Panc1 (cell line): ENCODE measurements at regions not wholly inside any gene's neighbourhood (a gene's known extent, or its start where the extent isn't known, plus 50 kb on each side); places are given as distances from the start of the nearest gene placed in this dataset.
A peak's percentile ranks its signal among the peaks of the same experiment; 100 is the strongest.

Source experiments
- ATAC-seq: fragments of 200-7000 bp; cut with Tn5 transposase; 2 replicates; pipeline ENCODE4 v1.9.1; 2020; ENCODE audit warnings: mild to moderate bottlenecking, moderate library complexity
- BruUV-seq: library from RNA; stranded (reverse); fragments of 400-500 nt; replicated peaks from 2 replicates; lab custom pipeline; 2021; lab: Mats Ljungman, UMichigan
- CTCF ChIA-PET: fragments of 300-600 bp; sonication (Branson Sonifier 250); formaldehyde crosslinking; loops from one replicate; lab custom pipeline; 2022; ENCODE audit warnings: antibody characterized with exemption; lab: Charles Lee
- POLR2A ChIA-PET: fragments of 300-600 bp; sonication (Branson Sonifier 250); formaldehyde crosslinking; loops from one replicate; lab custom pipeline; 2022; ENCODE audit warnings: antibody characterized with exemption; lab: Charles Lee
- DNase-seq: peaks from one replicate; pipeline ENCODE4 v3.0.0-alpha.2; 2010; ENCODE audit warnings: low read depth, low spot score
- H3K27ac ChIP-seq: 2 replicates; pipeline ENCODE4 v1.5.1; 2011; ENCODE audit warnings: mild to moderate bottlenecking, low read length, inconsistent platforms
- H3K27me3 ChIP-seq: fragments of 200-500 bp; sonication (Bioruptor generic); 2 replicates; pipeline ENCODE4 v1.6.0; 2014; ENCODE audit warnings: low read length, inconsistent platforms; ENCODE audit not compliant: control insufficient read depth, insufficient read depth
- H3K36me3 ChIP-seq: fragments of 200-500 bp; sonication (Bioruptor generic); 2 replicates; pipeline ENCODE4 v1.5.1; 2014; ENCODE audit warnings: inconsistent platforms, mild to moderate bottlenecking, low read length, moderate library complexity; ENCODE audit not compliant: control insufficient read depth, insufficient read depth
- H3K4me1 ChIP-seq: 2 replicates; pipeline ENCODE4 v1.5.1; 2011; ENCODE audit warnings: inconsistent platforms, mild to moderate bottlenecking, low read length, moderate library complexity; ENCODE audit not compliant: control insufficient read depth, insufficient read depth
- H3K4me3 ChIP-seq, 2 experiments: 2 replicates each; pipeline ENCODE4 v1.5.1; 2011 to 2012; ENCODE audit warnings: low read depth in 2 of 2, low read length in 2 of 2, mild to moderate bottlenecking in 2 of 2, inconsistent platforms in 1 of 2, moderate library complexity in 1 of 2
- H3K9me3 ChIP-seq: fragments of 200-500 bp; sonication (Bioruptor generic); 2 replicates; pipeline ENCODE4 v1.5.1; 2014; ENCODE audit warnings: low read depth, mild to moderate bottlenecking, inconsistent platforms, low read length, moderate library complexity; ENCODE audit not compliant: control insufficient read depth, insufficient read depth
- CTCF ChIP-seq: fragments of 450-650 bp; IDR thresholded peaks from 2 replicates; pipeline ENCODE4 v1.5.1; 2017; ENCODE audit warnings: mild to moderate bottlenecking
- POLR2AphosphoS5 ChIP-seq: IDR thresholded peaks from 2 replicates; pipeline ENCODE4 v1.6.1; 2012; ENCODE audit warnings: mild to moderate bottlenecking, low read depth, low read length, moderate library complexity
- REST ChIP-seq, 2 experiments: IDR thresholded peaks; 2 replicates each; pipeline ENCODE4 v1.6.1; 2011 to 2012; ENCODE audit warnings: low read depth in 2 of 2, control low read depth in 1 of 2, low read length in 1 of 2, mild to moderate bottlenecking in 1 of 2, moderate library complexity in 1 of 2; ENCODE audit not compliant: insufficient read depth in 1 of 2
- SIN3A ChIP-seq: IDR thresholded peaks from 2 replicates; pipeline ENCODE4 v1.6.1; 2012; ENCODE audit warnings: low read depth, mild to moderate bottlenecking, low read length, moderate library complexity, borderline replicate concordance; ENCODE audit not compliant: insufficient read depth
- TCF7L2 ChIP-seq: IDR thresholded peaks from 2 replicates; pipeline ENCODE4 v1.6.1; 2011; ENCODE audit warnings: mild to moderate bottlenecking, low read depth, low read length, inconsistent platforms
- in situ Hi-C: cut with HindIII; loops from 2 replicates; pipeline ENCODE4 v1.10.0; 2016; ENCODE audit warnings: low sequenced_read_pairs, low pct_unique_long_range_greater_than_20kb
- intact Hi-C: fragments of 100-400 bp; cut with micrococcal nuclease; formaldehyde crosslinking; loops from one replicate; pipeline ENCODE4 v1.10.0; 2022; ENCODE audit not compliant: unreplicated experiment

DNA sequence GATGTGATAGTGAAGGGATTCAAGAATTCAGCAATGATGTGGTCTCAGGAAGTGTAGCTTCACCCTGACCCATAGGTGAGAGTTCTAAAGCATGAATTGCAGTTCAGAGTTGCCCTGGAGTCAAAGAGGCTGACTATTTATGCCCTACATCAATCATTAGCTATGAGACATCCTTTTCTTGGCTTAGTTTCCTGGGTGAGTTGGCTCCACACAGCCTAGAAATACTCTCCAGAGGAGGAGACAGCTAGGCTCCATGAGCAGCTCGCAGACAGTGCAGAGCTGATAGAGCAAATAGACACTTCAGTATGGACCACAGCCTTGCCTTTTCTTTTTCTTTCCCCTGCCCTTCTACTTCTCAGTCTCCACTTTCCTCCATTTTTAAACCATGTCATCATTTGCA lies 1651.8 kb downstream of the MAT2B start:
- ChIA-PET CTCF (no interaction called here), POLR2A (no interaction called here)
- Histone ChIP-seq H3K36me3 (no peaks in the 10 kb centered on the region), H3K4me1 (no peaks in the 10 kb centered on the region), H3K27me3 (no peaks in the 10 kb centered on the region), H3K27ac (no peak overlapping the region), H3K4me3 (no peak overlapping the region), H3K9me3 (no peaks in the 10 kb centered on the region)
- BruUV-seq = no TSS peak
- TF ChIP-seq POLR2AphosphoS5 (no peak), CTCF (no peak), TCF7L2 (no peak), REST (IDR thresholded peaks at IDR 0.05; ENCODE audit: insufficient read depth in 1 of 2, low read depth in 2 of 2, low read length in 1 of 2) (no peak), SIN3A (no peak)
- intact Hi-C loops = no loop called here
- no peak for DNase-seq
- no peak for ATAC-seq
- in situ Hi-C loops = no loop called here

GRCh38 chr5:165161204-165161603 lies 1655.8 kb downstream of the MAT2B start:
- TF ChIP-seq CTCF (peak; percentile 17; the same call in 1 of the 2 replicates), REST (IDR thresholded peaks at IDR 0.05; ENCODE audit: insufficient read depth in 1 of 2, low read depth in 2 of 2, low read length in 1 of 2) (no peak)
- intact Hi-C loops = no loop called here
- no peaks in the 10 kb centered on the region for H3K9me3 ChIP-seq
- BruUV-seq = no TSS peak
- H3K36me3 ChIP-seq = no peaks in the 10 kb centered on the region
- ATAC-seq (no peak), DNase-seq (no peak)
- no peaks in the 10 kb centered on the region for H3K4me1 ChIP-seq
- no peaks in the 10 kb centered on the region for H3K27me3 ChIP-seq
- CTCF ChIA-PET = no interaction called here
- no peak overlapping the region for H3K4me3 ChIP-seq
- POLR2A ChIA-PET = no interaction called here
- no peak overlapping the region for H3K27ac ChIP-seq
- in situ Hi-C loops = no loop called here
